Mesendoderm (in vitro differentiated cells): ENCODE measurements at regions not wholly inside any gene's neighbourhood (a gene's known extent, or its start where the extent isn't known, plus 50 kb on each side); places are given as distances from the start of the nearest gene placed in this dataset.

Experiments
- DNase-seq: peaks from one replicate; pipeline ENCODE4 v3.0.0; 2013
- H2AK5ac ChIP-seq: 2 replicates; pipeline ENCODE4 v1.6.1; 2013; ENCODE audit warnings: low read length, inconsistent platforms
- H2BK120ac ChIP-seq: 2 replicates; pipeline ENCODE4 v1.6.1; 2013; ENCODE audit warnings: low read depth, mild to moderate bottlenecking, low read length, moderate library complexity, mixed read lengths
- H2BK15ac ChIP-seq: replicated peaks from 2 replicates; pipeline ENCODE4 v1.6.1; 2013; ENCODE audit warnings: low read depth, mild to moderate bottlenecking, moderate library complexity
- H2BK5ac ChIP-seq: 2 replicates; pipeline ENCODE4 v1.6.1; 2013; ENCODE audit warnings: low read length, inconsistent platforms
- H3K18ac ChIP-seq: 2 replicates; pipeline ENCODE4 v1.6.1; 2013; ENCODE audit warnings: mild to moderate bottlenecking, low read length, mixed read lengths
- H3K23ac ChIP-seq: one replicate; pipeline ENCODE4 v1.6.1; 2013; ENCODE audit warnings: low read length
- H3K27ac ChIP-seq: 2 replicates; pipeline ENCODE4 v1.5.1; 2013; ENCODE audit warnings: low read depth, mild to moderate bottlenecking, inconsistent platforms, low read length, moderate library complexity
- H3K27me3 ChIP-seq: 2 replicates; pipeline ENCODE4 v1.6.1; 2013; ENCODE audit warnings: low read length, control low read depth, mild to moderate bottlenecking, inconsistent platforms; ENCODE audit not compliant: insufficient read depth, poor library complexity
- H3K36me3 ChIP-seq: 2 replicates; pipeline ENCODE4 v1.6.1; 2013; ENCODE audit warnings: low read length, inconsistent platforms; ENCODE audit not compliant: control insufficient read depth, insufficient read depth
- H3K4ac ChIP-seq: one replicate; pipeline ENCODE4 v1.6.1; 2013; ENCODE audit warnings: low read depth, mild to moderate bottlenecking, low read length, moderate library complexity
- H3K4me1 ChIP-seq: 2 replicates; pipeline ENCODE4 v1.6.1; 2013; ENCODE audit warnings: low read depth, low read length, inconsistent platforms; ENCODE audit not compliant: control insufficient read depth
- H3K4me2 ChIP-seq: 2 replicates; pipeline ENCODE4 v1.6.1; 2013; ENCODE audit warnings: low read length
- H3K4me3 ChIP-seq: 2 replicates; pipeline ENCODE4 v1.5.1; 2013; ENCODE audit warnings: mild to moderate bottlenecking, low read length
- H3K56ac ChIP-seq: one replicate; pipeline ENCODE4 v1.6.1; 2013; ENCODE audit warnings: low read length
- H3K79me1 ChIP-seq: 2 replicates; pipeline ENCODE4 v1.6.1; 2013; ENCODE audit warnings: low read length, inconsistent platforms
- H3K79me2 ChIP-seq: 2 replicates; pipeline ENCODE4 v1.6.1; 2013; ENCODE audit warnings: mild to moderate bottlenecking, low read length; ENCODE audit not compliant: control insufficient read depth, insufficient read depth
- H3K9ac ChIP-seq: 2 replicates; pipeline ENCODE4 v1.6.1; 2013; ENCODE audit warnings: low read length, inconsistent platforms
- H4K5ac ChIP-seq: one replicate; pipeline ENCODE4 v1.6.1; 2013; ENCODE audit warnings: low read length
- H4K8ac ChIP-seq: one replicate; pipeline ENCODE4 v1.6.1; 2013; ENCODE audit warnings: low read depth, mild to moderate bottlenecking, control low read depth, low read length, moderate library complexity
- WGBS: extraction: QIAGEN DNeasy Blood & Tissue Kit; methylation state at CpG from one replicate; pipeline ENCODE4 v1.1.7; 2013; ENCODE audit warnings: low lambda C conversion rate, missing lambda C conversion rate; ENCODE audit not compliant: insufficient coverage; ENCODE audit errors: extremely low coverage; 5-methylcytosine and 5-hydroxymethylcytosine counted together

DNA sequence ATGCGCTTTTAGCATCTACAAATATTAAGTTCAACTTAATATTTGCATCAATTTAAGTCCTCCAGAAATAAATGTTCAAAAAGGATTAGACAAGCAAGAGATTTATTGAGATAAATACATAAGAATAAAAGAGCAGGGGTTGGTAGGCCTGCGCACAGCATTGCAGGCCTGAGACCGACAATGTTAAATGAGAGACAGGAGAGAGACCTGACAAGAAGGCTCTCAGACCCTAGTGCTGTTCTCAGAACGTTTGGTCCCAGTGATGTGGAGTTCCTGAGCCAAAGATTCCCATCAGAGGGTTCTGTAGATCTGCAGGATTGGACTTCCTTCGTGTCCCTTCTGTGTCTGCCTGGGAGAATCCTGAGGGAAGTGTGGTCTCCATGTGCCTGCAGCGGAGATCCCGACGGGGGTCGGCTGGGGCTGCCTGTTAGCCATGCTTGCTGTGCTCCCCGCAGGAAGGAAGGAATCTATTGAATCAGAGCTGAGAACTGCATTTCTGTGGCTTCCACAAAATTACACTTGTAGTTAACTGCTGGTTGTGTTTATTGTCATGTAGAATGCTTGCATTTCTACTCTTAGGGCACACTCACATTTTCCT is 369.9 kb upstream of the SLC10A2 start:
- H3K27me3 ChIP-seq, result no peaks in the 10 kb centered on the region
- H3K18ac ChIP-seq, result no peak overlapping the region
- H3K36me3 ChIP-seq, result no peaks in the 10 kb centered on the region
- H3K79me1 ChIP-seq, result no peaks in the 10 kb centered on the region
- H3K4me3 ChIP-seq, result no peak overlapping the region
- no CpG with 5 or more reads among the region's 10 CpGs for WGBS
- no peaks in the 10 kb centered on the region for H3K79me2 ChIP-seq
- H3K4me1 ChIP-seq, result no peaks in the 10 kb centered on the region
- no peak overlapping the region for H2BK5ac ChIP-seq
- no peak overlapping the region for H4K5ac ChIP-seq
- H3K4ac ChIP-seq, result no peak overlapping the region
- H2BK120ac ChIP-seq, result no peak overlapping the region
- no peak overlapping the region for H4K8ac ChIP-seq
- H2BK15ac ChIP-seq, result no peak overlapping the region
- H2AK5ac ChIP-seq, result no peak overlapping the region
- H3K9ac ChIP-seq, result no peak overlapping the region
- no peak overlapping the region for H3K4me2 ChIP-seq
- H3K23ac ChIP-seq, result no peak overlapping the region
- peak overlapping the region; percentile 39 for H3K56ac ChIP-seq
- H3K27ac ChIP-seq, result no peak overlapping the region
- peak; percentile 40 for DNase-seq

DNA sequence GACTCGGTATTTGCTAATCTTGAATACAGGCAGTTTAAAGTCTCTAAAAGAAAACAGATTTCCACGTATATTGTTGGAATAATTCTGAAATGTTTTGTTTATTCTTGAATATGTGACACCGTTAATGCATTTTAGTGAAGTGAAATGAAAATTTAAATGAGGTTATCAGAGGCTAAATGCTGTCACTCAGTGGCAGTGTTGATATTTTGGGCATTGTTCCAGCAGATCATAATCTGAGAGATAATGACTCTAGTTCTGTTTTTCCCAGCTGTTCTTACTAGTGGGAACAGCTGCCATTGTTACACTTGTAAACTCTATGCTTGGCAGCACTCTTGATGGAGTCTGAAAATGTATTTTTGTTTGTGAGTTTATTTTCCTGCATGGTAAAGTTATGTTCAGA is 365.6 kb upstream of the SLC10A2 start:
- H3K4ac ChIP-seq, result no peak overlapping the region
- H2AK5ac ChIP-seq, result no peak overlapping the region
- no peak overlapping the region for H3K27ac ChIP-seq
- H3K79me2 ChIP-seq, result no peaks in the 10 kb centered on the region
- no peak overlapping the region for H2BK120ac ChIP-seq
- H3K56ac ChIP-seq, result no peak overlapping the region
- H2BK15ac ChIP-seq, result no peak overlapping the region
- DNase-seq, result no peak
- no peaks in the 10 kb centered on the region for H3K36me3 ChIP-seq
- H3K4me3 ChIP-seq, result no peak overlapping the region
- no peak overlapping the region for H3K9ac ChIP-seq
- no peak overlapping the region for H3K4me2 ChIP-seq
- H3K4me1 ChIP-seq, result no peaks in the 10 kb centered on the region
- H3K27me3 ChIP-seq, result no peaks in the 10 kb centered on the region
- H3K79me1 ChIP-seq, result no peaks in the 10 kb centered on the region
- no peak overlapping the region for H4K5ac ChIP-seq
- H3K18ac ChIP-seq, result no peak overlapping the region
- H2BK5ac ChIP-seq, result no peak overlapping the region
- H4K8ac ChIP-seq, result no peak overlapping the region
- no peak overlapping the region for H3K23ac ChIP-seq
- no CpG with 5 or more reads among the region's 3 CpGs for WGBS

DNA sequence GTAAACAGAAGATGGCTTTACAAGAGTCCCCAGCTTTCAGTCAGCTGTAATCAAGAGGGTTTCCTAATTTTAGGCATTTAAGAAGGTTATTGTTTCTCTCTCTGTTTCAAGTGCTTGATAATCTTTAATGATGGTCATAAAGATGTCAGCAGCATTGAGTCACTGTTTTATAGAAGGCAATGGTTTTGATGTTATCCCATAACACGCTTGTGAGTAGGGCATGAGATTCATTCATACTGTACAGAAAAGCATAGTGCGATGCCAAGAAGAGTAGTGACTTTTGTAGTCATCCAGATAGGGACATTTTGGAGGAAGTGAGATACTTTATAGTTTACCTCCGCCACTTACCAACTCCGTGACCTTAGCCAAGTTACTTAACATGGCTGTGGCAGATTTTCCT is 364.2 kb upstream of the SLC10A2 start:
- no peak overlapping the region for H3K4me2 ChIP-seq
- H3K79me1 ChIP-seq, result no peaks in the 10 kb centered on the region
- H3K23ac ChIP-seq, result no peak overlapping the region
- H3K18ac ChIP-seq, result no peak overlapping the region
- H3K27me3 ChIP-seq, result no peaks in the 10 kb centered on the region
- H2BK120ac ChIP-seq, result no peak overlapping the region
- no peak overlapping the region for H4K5ac ChIP-seq
- no peaks in the 10 kb centered on the region for H3K79me2 ChIP-seq
- H3K4me3 ChIP-seq, result no peak overlapping the region
- no peak overlapping the region for H3K27ac ChIP-seq
- H3K36me3 ChIP-seq, result no peaks in the 10 kb centered on the region
- H2BK15ac ChIP-seq, result no peak overlapping the region
- H3K4me1 ChIP-seq, result no peaks in the 10 kb centered on the region
- no peak overlapping the region for H3K9ac ChIP-seq
- H4K8ac ChIP-seq, result no peak overlapping the region
- H3K56ac ChIP-seq, result no peak overlapping the region
- H2BK5ac ChIP-seq, result no peak overlapping the region
- DNase-seq, result no peak
- WGBS, result no CpG with 5 or more reads among the region's 4 CpGs
- no peak overlapping the region for H3K4ac ChIP-seq
- no peak overlapping the region for H2AK5ac ChIP-seq

DNA sequence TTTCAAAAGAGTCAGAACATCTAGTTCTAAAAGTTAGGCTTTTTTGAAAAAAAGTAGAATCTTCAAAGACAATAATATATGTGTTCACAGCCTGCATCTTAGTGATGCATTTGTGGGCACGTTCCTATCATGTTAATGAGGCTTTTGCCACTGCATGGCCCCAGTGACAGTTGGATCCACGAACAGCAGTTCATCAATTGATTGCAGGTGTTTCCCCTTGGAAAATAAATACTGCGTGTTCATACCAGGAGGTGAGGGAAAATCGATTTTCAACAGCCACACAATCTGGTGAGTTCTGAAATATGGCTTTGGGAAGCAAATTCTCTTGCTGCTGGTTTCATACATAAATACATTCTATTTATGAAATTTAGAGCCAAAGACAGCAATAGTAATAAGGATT is 343.8 kb upstream of the SLC10A2 start:
- no peak overlapping the region for H3K9ac ChIP-seq
- no peak overlapping the region for H4K5ac ChIP-seq
- no peak overlapping the region for H3K4me3 ChIP-seq
- no peak for DNase-seq
- no peak overlapping the region for H2AK5ac ChIP-seq
- no peak overlapping the region for H2BK120ac ChIP-seq
- no peak overlapping the region for H3K27ac ChIP-seq
- no peaks in the 10 kb centered on the region for H3K27me3 ChIP-seq
- H2BK15ac ChIP-seq, result no peak overlapping the region
- H3K4ac ChIP-seq, result no peak overlapping the region
- WGBS, result no CpG with 5 or more reads among the region's 4 CpGs
- H3K4me1 ChIP-seq, result no peaks in the 10 kb centered on the region
- H3K23ac ChIP-seq, result no peak overlapping the region
- no peaks in the 10 kb centered on the region for H3K36me3 ChIP-seq
- no peak overlapping the region for H3K56ac ChIP-seq
- H4K8ac ChIP-seq, result no peak overlapping the region
- H3K18ac ChIP-seq, result no peak overlapping the region
- no peaks in the 10 kb centered on the region for H3K79me2 ChIP-seq
- no peaks in the 10 kb centered on the region for H3K79me1 ChIP-seq
- H3K4me2 ChIP-seq, result no peak overlapping the region
- no peak overlapping the region for H2BK5ac ChIP-seq

DNA sequence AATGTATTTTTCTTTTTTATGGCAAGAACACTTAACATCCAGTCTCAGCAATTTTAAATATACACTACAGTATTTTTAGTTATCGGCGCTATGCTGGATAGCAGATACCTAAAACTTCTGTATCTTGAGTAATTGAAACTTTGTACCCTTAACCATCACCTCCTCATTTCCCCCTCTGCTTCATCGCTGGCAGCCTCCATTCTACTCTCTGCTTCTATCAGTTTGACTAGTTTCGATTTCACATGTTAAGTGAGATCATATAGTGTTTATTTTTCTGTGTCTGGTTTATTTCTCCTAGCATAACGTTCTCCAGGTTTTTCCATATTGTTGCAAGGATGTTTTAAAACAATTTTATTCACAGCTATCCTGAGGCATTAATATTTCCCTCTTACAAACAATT is 340.8 kb upstream of the SLC10A2 start:
- H3K9ac ChIP-seq, result no peak overlapping the region
- peaks cover 3% of the 10 kb centered on the region for H3K4me1 ChIP-seq
- no peak for DNase-seq
- H3K36me3 ChIP-seq, result no peaks in the 10 kb centered on the region
- no peak overlapping the region for H3K18ac ChIP-seq
- no peak overlapping the region for H3K56ac ChIP-seq
- H3K4ac ChIP-seq, result no peak overlapping the region
- no peak overlapping the region for H3K23ac ChIP-seq
- H3K79me1 ChIP-seq, result no peaks in the 10 kb centered on the region
- no peak overlapping the region for H3K27ac ChIP-seq
- no peak overlapping the region for H4K8ac ChIP-seq
- WGBS, result no CpG with 5 or more reads among the region's 5 CpGs
- H3K79me2 ChIP-seq, result no peaks in the 10 kb centered on the region
- no peak overlapping the region for H3K4me3 ChIP-seq
- no peak overlapping the region for H2BK15ac ChIP-seq
- H2BK5ac ChIP-seq, result no peak overlapping the region
- no peak overlapping the region for H4K5ac ChIP-seq
- H3K27me3 ChIP-seq, result no peaks in the 10 kb centered on the region
- H2AK5ac ChIP-seq, result no peak overlapping the region
- no peak overlapping the region for H3K4me2 ChIP-seq
- H2BK120ac ChIP-seq, result no peak overlapping the region

DNA sequence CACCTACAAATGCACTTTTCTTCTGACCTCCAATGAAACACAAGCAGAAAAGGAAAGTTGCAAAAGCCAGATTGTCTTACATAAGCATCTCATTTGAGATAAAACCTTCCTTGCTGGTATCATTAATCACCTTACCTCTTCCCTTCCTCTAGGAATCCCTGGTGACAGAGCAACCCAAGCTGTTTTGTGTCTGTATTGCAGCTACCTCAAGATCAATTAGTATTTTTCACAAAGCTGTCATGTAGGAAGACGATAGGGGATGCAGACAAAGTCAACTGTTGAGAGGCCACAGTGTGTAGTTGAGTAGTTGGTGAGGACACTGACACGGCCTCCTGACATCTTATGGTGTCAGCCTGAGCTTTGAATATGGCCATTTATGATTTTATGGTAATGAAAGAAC is 339.1 kb upstream of the SLC10A2 start:
- no peak overlapping the region for H3K4me2 ChIP-seq
- peaks cover 3% of the 10 kb centered on the region for H3K4me1 ChIP-seq
- no peaks in the 10 kb centered on the region for H3K79me1 ChIP-seq
- H2BK120ac ChIP-seq, result no peak overlapping the region
- no CpG with 5 or more reads among the region's 2 CpGs for WGBS
- H3K36me3 ChIP-seq, result no peaks in the 10 kb centered on the region
- no peak overlapping the region for H3K9ac ChIP-seq
- H3K4me3 ChIP-seq, result no peak overlapping the region
- H2AK5ac ChIP-seq, result no peak overlapping the region
- no peak overlapping the region for H2BK5ac ChIP-seq
- H3K27me3 ChIP-seq, result no peaks in the 10 kb centered on the region
- DNase-seq, result no peak
- H3K23ac ChIP-seq, result no peak overlapping the region
- no peak overlapping the region for H3K27ac ChIP-seq
- no peak overlapping the region for H2BK15ac ChIP-seq
- no peaks in the 10 kb centered on the region for H3K79me2 ChIP-seq
- H4K8ac ChIP-seq, result no peak overlapping the region
- H3K4ac ChIP-seq, result no peak overlapping the region
- no peak overlapping the region for H3K56ac ChIP-seq
- no peak overlapping the region for H4K5ac ChIP-seq
- H3K18ac ChIP-seq, result no peak overlapping the region
